ENCODE measurements at regions not wholly inside any gene's neighbourhood (a gene's known extent, or its start where the extent isn't known, plus 50 kb on each side); places are given as distances from the start of the nearest gene placed in this dataset.

DNA sequence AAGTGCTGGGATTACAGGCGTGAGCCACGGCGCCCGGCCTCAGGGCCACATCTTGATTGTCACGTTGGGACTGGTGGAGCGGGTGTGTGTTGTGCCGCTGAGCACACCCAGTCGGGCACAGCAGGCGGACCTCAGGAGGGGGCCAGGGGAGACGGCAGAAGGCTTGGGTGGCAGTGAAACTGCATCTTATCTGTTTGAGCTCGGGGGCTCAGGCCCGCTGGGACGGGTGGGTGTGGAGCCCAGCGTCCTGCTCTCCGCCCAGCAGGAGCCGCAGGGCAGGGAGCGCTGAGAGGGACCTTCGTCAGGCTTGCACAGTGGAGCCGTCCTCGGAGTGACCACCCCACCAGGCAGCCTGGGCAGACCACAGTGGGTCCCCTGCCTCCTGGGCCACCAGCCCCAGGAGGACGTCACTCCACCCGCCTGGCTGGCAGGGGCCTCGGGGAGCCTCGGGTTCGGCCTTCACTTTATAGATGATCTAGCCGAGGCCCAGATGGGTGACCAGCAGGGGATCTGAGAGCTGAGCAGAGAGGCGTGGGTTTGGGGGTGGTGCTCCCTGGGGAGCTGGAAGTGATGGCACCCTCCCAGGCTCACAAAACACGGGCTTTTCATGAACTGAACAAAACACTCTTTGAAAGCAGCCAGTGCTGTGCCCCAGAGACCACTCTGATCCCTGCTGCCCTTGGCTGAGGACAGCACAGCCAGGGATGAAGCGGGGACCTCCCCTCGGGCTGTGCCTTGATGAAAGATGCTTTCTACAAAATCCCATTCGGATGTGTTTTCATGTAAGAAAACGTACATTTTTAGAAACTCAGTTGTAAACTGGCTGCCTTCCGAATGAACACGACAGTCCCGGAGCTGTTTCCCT is 181.1 kb downstream of the SEC14L1 start:
- Histone ChIP-seq H3K4me3 (ENCODE audit: low read length) (no peak overlapping the region), H3K27me3 (ENCODE audit: control insufficient read depth, insufficient read depth, low read length) (no peaks in the 10 kb centered on the region), H3K9me3 (ENCODE audit: control insufficient read depth, low read length) (no peaks in the 10 kb centered on the region), H3K36me3 (ENCODE audit: control insufficient read depth, insufficient read depth, low read length) (no peaks in the 10 kb centered on the region), H3K4me1 (ENCODE audit: control insufficient read depth, insufficient read depth, low read length) (peaks cover 83% of the 10 kb centered on the region), H3K9ac (ENCODE audit: low read length) (peak overlapping the region; percentile 74)

DNA sequence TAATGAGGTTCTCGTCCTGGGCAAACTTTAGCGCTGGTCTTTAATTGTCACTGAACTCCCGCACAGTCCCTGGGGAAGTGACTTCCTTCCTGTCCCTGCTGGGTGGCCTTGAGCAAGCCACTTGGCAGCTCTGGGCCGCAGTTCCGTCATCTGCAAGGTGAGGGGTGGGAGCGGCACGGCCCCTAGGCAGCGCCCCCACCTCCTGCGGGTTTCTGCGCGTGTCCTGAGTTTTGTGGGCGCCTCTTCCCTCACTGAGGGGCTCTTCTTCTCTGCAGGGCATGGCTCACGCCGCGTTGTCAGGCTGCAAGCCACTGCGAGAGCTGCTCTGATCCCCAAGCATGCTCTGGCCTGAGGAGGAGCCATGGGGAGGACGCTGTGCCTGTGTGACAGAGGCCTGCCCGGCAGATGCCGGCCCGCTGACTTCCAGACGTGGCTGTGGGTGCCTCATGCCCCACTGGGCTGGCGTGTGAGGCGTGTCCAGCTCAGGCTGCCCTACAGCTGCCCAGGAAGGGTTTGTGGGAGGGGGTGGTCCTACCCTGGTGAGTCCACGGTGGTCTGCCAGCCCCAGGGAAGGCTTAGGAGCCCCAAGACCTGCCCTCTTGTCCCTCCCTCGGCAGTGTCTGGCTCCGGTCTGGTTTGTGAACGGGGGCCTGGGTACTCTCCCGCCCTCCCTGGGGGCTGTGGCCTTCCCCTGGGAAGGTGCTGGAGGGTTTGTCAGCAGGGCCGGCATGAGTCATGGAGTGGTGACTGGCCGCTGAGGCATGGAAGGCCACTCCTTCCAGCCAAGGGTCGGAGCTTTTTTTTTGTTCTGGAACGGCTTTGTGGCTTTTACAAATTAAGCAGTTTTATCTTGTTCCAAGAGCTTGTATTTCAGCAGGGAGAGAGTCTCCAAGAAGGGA is 182.0 kb downstream of the SEC14L1 start:
- H3K4me3 ChIP-seq (ENCODE audit: low read length), result peak overlapping the region; percentile 43
- H3K4me1 ChIP-seq (ENCODE audit: control insufficient read depth, insufficient read depth, low read length), result peaks cover 92% of the 10 kb centered on the region
- H3K9ac ChIP-seq (ENCODE audit: low read length), result peak overlapping the region; percentile 74
- no peaks in the 10 kb centered on the region for H3K27me3 ChIP-seq (ENCODE audit: control insufficient read depth, insufficient read depth, low read length)
- H3K36me3 ChIP-seq (ENCODE audit: control insufficient read depth, insufficient read depth, low read length), result no peaks in the 10 kb centered on the region
- no peaks in the 10 kb centered on the region for H3K9me3 ChIP-seq (ENCODE audit: control insufficient read depth, low read length)

DNA sequence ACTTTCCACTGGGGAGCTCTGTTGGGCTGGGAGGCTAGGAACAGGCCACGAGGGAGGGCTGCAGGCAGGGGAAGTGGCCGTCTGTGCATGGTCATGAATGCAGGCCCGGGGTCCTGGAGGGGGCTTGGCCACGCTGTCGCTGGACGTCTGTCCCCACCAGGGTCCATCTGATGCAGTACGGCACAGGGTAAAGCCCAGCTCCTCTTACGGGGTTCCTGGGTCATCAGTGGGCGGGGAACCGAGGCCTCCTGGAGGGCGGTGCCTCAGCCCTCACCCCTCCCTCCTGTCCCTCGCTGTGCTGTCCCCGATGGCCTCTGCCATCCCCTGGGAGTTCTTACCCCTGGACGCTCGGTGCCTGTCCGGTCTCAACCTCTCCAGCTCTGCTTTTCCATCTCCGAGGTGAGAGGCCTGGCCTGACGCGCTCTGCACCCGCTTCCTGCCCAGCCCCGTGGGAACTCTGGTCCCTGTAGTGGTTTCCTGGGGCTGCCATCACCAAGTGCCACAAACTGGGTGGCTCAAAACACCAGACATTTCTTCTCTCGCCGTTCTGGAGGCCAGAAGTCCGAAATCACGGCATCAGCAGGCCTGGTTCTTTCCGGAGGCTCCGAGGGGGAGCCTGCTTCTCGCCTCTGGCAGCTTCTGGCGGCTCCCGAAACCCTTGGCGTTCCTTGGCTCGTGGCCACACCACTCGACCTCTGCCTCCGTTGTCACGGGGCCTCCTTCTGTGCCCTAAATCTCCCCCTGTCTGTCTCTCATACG is 182.8 kb downstream of the SEC14L1 start:
- Histone ChIP-seq H3K4me3 (ENCODE audit: low read length) (no peak overlapping the region), H3K36me3 (ENCODE audit: control insufficient read depth, insufficient read depth, low read length) (no peaks in the 10 kb centered on the region), H3K4me1 (ENCODE audit: control insufficient read depth, insufficient read depth, low read length) (peaks cover 90% of the 10 kb centered on the region), H3K27me3 (ENCODE audit: control insufficient read depth, insufficient read depth, low read length) (no peaks in the 10 kb centered on the region), H3K9ac (ENCODE audit: low read length) (peak overlapping the region; percentile 74), H3K9me3 (ENCODE audit: control insufficient read depth, low read length) (no peaks in the 10 kb centered on the region)

DNA sequence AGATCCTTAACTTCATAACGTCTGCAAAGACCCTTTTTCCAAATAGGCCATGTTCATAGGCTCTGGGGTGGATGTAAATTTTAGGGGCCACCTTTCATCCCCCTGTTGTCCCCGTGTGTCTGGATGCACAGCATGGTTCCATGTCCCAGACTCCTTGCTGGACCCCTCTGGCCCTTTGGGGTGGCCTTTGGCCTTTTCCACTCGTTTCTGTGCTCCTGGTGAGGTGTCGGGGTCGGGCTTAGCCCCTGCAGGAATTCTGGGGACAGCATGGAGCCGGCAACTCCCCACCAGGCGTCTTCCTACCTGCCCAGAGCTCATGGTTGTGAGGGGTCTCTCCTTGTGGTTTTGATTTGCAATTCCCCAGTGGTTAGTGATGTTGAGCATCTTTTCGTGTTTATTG is 183.5 kb downstream of the SEC14L1 start:
- H3K36me3 ChIP-seq (ENCODE audit: control insufficient read depth, insufficient read depth, low read length), result no peaks in the 10 kb centered on the region
- no peaks in the 10 kb centered on the region for H3K9me3 ChIP-seq (ENCODE audit: control insufficient read depth, low read length)
- H3K4me3 ChIP-seq (ENCODE audit: low read length), result no peak overlapping the region
- peaks cover 89% of the 10 kb centered on the region for H3K4me1 ChIP-seq (ENCODE audit: control insufficient read depth, insufficient read depth, low read length)
- no peak overlapping the region for H3K9ac ChIP-seq (ENCODE audit: low read length)
- no peaks in the 10 kb centered on the region for H3K27me3 ChIP-seq (ENCODE audit: control insufficient read depth, insufficient read depth, low read length)

DNA sequence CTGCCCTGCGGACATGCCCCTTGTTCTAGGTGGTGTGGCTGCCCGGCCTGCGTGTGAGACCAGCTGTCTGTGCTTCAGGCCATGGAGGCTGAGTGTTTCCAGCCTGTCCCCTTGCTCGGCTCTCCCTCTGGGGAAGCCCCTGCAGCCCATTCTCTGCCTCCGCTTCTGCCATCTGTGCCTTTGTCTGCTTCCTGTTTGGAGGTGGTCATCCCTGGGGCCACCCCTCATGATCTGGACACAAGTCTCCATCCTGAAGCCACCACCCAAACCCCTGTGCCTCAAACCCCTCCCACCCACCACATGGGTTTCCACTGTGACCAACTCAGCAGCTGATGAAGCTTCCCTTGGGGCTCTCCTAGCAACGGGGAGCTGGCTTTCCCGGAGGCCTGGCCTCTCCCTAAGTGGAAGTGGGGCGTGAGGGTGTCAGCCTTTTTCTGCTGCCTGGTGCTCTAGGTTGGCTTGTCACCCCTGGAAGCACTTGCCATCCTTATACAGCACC is 184.9 kb downstream of the SEC14L1 start:
- Histone ChIP-seq H3K4me3 (ENCODE audit: low read length) (no peak overlapping the region), H3K36me3 (ENCODE audit: control insufficient read depth, insufficient read depth, low read length) (no peaks in the 10 kb centered on the region), H3K9me3 (ENCODE audit: control insufficient read depth, low read length) (no peaks in the 10 kb centered on the region), H3K4me1 (ENCODE audit: control insufficient read depth, insufficient read depth, low read length) (peaks cover 83% of the 10 kb centered on the region), H3K9ac (ENCODE audit: low read length) (peak overlapping the region; percentile 58), H3K27me3 (ENCODE audit: control insufficient read depth, insufficient read depth, low read length) (no peaks in the 10 kb centered on the region)

DNA sequence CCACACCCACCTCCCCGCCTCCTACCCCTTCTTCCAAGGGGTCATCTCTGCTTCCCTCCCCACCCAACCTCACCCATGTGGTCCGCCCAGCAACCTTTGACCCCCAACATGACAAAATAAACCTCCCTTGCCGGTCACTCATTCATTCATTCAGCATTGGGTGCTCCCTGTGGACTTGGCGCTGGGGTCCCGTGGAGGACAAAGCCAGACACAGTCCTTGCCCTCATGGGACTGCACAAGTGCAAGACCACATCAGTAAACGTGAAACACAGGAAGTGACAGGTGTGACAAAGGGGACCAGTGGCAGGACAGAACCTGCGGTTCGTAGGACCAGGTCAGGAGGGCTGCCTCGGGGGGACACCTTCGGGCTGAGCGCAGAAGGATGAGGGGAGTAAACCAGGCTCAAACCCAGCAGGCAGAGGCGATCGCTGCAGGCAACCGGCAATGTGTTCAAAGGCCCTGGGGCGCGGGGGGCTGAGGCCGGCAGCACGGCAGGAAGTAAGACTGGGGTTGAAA is 185.4 kb downstream of the SEC14L1 start:
- Histone ChIP-seq H3K4me1 (ENCODE audit: control insufficient read depth, insufficient read depth, low read length) (peaks cover 79% of the 10 kb centered on the region), H3K27me3 (ENCODE audit: control insufficient read depth, insufficient read depth, low read length) (no peaks in the 10 kb centered on the region), H3K36me3 (ENCODE audit: control insufficient read depth, insufficient read depth, low read length) (no peaks in the 10 kb centered on the region), H3K9ac (ENCODE audit: low read length) (peak overlapping the region; percentile 58), H3K9me3 (ENCODE audit: control insufficient read depth, low read length) (no peaks in the 10 kb centered on the region), H3K4me3 (ENCODE audit: low read length) (no peak overlapping the region)

DNA sequence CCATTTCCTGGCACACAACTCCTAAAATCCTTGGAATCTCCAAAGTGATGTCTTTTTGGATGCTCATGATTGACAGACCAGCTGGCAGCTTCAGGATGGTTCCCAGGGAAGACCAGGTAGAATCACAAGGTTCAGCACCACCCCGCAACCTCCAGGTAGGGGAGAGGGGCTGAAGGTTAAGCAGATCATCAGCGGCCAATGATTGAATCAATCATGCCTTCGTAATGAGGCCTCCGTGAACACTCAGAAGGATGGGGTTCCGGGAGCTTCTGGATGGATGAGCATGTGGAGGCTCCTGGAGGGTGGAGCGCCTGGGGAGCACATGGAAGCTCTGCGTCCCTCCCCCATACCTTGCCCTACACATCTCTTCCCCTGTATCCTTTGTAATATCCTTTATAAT is 185.9 kb downstream of the SEC14L1 start:
- Histone ChIP-seq H3K4me1 (ENCODE audit: control insufficient read depth, insufficient read depth, low read length) (peaks cover 84% of the 10 kb centered on the region), H3K9me3 (ENCODE audit: control insufficient read depth, low read length) (no peaks in the 10 kb centered on the region), H3K36me3 (ENCODE audit: control insufficient read depth, insufficient read depth, low read length) (no peaks in the 10 kb centered on the region), H3K9ac (ENCODE audit: low read length) (no peak overlapping the region), H3K27me3 (ENCODE audit: control insufficient read depth, insufficient read depth, low read length) (no peaks in the 10 kb centered on the region), H3K4me3 (ENCODE audit: low read length) (no peak overlapping the region)

DNA sequence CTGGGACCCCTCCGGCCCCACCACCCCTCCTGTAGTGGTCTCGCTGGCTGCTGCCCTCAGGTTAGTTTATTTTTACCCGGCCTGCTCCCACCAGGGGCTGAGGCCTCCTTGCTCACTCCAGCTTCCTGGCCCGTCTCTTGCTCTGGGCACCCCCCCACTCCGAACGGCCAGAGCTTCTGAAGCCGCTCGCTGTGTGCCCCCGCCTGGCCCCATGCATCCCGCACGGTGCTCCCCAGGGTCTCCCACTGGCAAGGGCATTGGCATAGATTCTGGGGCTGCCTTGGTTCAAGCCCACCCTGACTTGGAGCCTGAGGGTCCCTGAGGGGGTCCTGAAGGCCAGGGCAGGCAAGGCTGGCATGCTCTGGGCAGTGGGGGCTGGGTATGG is 186.4 kb downstream of the SEC14L1 start:
- peaks cover 84% of the 10 kb centered on the region for H3K4me1 ChIP-seq (ENCODE audit: control insufficient read depth, insufficient read depth, low read length)
- no peak overlapping the region for H3K4me3 ChIP-seq (ENCODE audit: low read length)
- H3K9me3 ChIP-seq (ENCODE audit: control insufficient read depth, low read length), result no peaks in the 10 kb centered on the region
- H3K9ac ChIP-seq (ENCODE audit: low read length), result peak overlapping the region; percentile 20
- no peaks in the 10 kb centered on the region for H3K36me3 ChIP-seq (ENCODE audit: control insufficient read depth, insufficient read depth, low read length)
- H3K27me3 ChIP-seq (ENCODE audit: control insufficient read depth, insufficient read depth, low read length), result no peaks in the 10 kb centered on the region

DNA sequence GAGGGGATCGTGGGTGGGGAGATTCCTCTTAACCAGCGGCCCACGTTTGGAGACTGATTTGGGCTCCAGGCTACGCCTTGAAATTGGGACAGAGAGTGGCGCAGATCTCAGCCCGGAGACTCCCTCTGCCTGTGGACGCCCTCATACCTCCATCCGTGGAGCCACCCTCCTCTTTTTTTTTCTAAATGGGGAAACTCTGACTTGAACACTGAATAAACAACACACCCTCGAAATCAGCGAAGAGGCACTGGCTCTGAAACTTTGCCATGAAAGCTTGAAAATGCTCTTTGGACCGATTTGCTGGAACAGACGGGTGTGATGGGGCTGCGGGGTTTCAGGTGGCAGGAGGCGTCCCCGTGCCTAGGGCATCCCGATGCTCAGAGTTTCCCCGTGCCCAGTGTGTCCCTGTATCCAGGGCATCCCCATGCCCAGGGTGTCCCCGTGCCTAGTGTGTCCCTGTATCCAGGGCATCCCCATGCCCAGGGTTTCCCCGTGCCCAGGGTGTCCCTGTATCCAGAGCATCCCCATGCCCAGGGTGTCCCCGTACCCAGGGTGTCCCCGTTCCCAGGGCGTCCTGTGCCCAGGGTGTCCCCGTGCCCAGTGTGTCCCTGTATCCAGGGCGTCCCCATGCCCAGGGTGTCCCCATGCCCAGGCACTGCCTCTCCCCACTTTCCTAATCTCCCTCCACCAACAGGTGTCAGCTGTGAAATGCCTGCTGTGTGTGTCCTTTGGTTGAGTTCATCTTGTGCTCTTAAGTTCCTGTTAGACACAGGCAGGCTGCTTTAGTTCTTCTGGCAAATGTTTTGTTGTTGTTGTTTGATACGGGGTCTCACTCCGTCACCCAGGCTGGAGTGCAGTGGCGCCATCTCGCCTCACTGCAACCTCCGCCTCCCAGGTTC is 187.0 kb downstream of the SEC14L1 start:
- no peaks in the 10 kb centered on the region for H3K36me3 ChIP-seq (ENCODE audit: control insufficient read depth, insufficient read depth, low read length)
- H3K9ac ChIP-seq (ENCODE audit: low read length), result peak overlapping the region; percentile 20
- H3K4me3 ChIP-seq (ENCODE audit: low read length), result no peak overlapping the region
- no peaks in the 10 kb centered on the region for H3K9me3 ChIP-seq (ENCODE audit: control insufficient read depth, low read length)
- H3K27me3 ChIP-seq (ENCODE audit: control insufficient read depth, insufficient read depth, low read length), result no peaks in the 10 kb centered on the region
- peaks cover 82% of the 10 kb centered on the region for H3K4me1 ChIP-seq (ENCODE audit: control insufficient read depth, insufficient read depth, low read length)

DNA sequence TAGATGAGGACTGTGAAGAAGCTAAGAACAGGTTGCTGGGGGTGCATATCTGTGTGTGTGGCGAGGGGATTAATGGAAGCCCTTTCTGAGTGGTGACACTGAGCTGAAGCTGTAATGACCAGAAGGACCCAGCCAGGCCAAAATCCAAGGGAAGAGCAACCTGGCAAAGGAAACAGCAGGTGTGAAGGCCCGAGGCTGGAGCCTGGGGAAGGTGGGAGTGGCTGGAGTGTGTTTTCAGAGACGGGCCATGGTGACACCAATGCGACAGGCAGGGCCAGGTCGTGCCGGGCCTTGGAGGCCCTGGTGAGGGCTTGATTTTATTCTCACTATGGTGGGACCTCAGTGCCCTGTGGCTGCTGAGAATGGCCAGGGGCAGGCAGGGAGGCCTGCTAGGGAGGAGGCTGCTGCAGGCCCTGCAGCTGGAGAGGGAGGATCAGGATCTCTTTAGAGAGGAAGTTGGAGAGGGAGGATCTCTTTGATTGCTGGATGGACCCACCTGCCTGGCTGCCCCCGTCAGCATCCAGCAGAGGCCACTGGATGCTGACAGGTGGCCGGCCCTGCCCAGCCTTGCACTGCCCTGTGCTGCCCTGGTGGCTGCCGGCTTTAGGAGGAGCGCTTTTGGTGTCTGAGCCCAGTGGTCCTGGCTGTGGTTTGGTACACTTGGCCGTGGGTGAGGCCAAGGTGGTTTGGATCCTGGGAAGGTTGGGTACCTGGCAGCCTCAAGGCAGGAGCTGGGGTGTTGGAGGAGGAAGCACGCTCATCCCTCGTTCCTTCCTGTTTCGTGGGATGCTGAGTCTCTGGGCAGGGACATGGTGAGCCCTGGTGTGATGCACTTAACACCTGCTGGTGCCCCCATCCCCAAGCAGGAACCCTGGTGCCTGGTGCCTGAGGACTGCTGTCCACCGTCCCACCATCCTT is 188.3 kb downstream of the SEC14L1 start:
- Histone ChIP-seq H3K9me3 (ENCODE audit: control insufficient read depth, low read length) (no peaks in the 10 kb centered on the region), H3K9ac (ENCODE audit: low read length) (no peak overlapping the region), H3K27me3 (ENCODE audit: control insufficient read depth, insufficient read depth, low read length) (no peaks in the 10 kb centered on the region), H3K4me1 (ENCODE audit: control insufficient read depth, insufficient read depth, low read length) (peaks cover 75% of the 10 kb centered on the region), H3K4me3 (ENCODE audit: low read length) (no peak overlapping the region), H3K36me3 (ENCODE audit: control insufficient read depth, insufficient read depth, low read length) (no peaks in the 10 kb centered on the region)
